Prostate gland (tissue), 2 donors: ENCODE measurements at regions not wholly inside any gene's neighbourhood (a gene's known extent, or its start where the extent isn't known, plus 50 kb on each side); places are given as distances from the start of the nearest gene placed in this dataset.

ENCODE experiments used
- CTCF ChIP-seq, 4 experiments: fragments of 200-600 bp in 2 of 4; fragments of 450-650 bp in 2 of 4; sonication (generic) in 2 of 4; IDR thresholded peaks; 1 replicate in 3 of 4; 2 replicates in 1 of 4; pipeline ENCODE4 v1.5.1; 2016 to 2019; ENCODE audit warnings: antibody characterized with exemption in 4 of 4, mild to moderate bottlenecking in 2 of 4, moderate library complexity in 2 of 4
- POLR2A ChIP-seq: fragments of 450-650 bp; IDR thresholded peaks from one replicate; pipeline ENCODE4 v1.6.1; 2016; ENCODE audit warnings: antibody characterized with exemption, mild to moderate bottlenecking

- no peak for TF ChIP-seq POLR2A
- no peak for TF ChIP-seq CTCF (IDR thresholded peaks at IDR 0.05)
These were observed 202.9 kb upstream of the LUZP2 start for GRCh38 chr11:24293964-24294363.
